ENCODE measurements at regions not wholly inside any gene's neighbourhood (a gene's known extent, or its start where the extent isn't known, plus 50 kb on each side); places are given as distances from the start of the nearest gene placed in this dataset.

- H3K27ac Mint-ChIP-seq, result no peak overlapping the region
- H3K27me3 ChIP-seq (ENCODE audit: control insufficient read depth, insufficient read depth, low read length, poor library complexity, severe bottlenecking), result peaks cover 22% of the 10 kb centered on the region
- peaks cover 14% of the 10 kb centered on the region for H3K27me3 Mint-ChIP-seq (ENCODE audit: insufficient read depth)
- H3K36me3 ChIP-seq (ENCODE audit: control insufficient read depth, insufficient read depth, low read length), result no peaks in the 10 kb centered on the region
- H3K36me3 Mint-ChIP-seq (ENCODE audit: low read depth), result no peaks in the 10 kb centered on the region
- H3K4me1 ChIP-seq (ENCODE audit: control insufficient read depth, insufficient read depth, low read length), result no peaks in the 10 kb centered on the region
- no peak overlapping the region for H3K4me3 ChIP-seq (ENCODE audit: low read length)
- H3K27ac ChIP-seq (ENCODE audit: low read depth, low read length), result no peak overlapping the region
- 49 to 57% methylated on average over 11 of the region's 11 CpGs for WGBS, 2 experiments (ENCODE audit: insufficient coverage in 1 of 2, insufficient read length in 1 of 2)
- H3K9ac ChIP-seq (ENCODE audit: extremely low read depth, low read length, poor library complexity, severe bottlenecking), result no peak overlapping the region
- H3K9me3 ChIP-seq (ENCODE audit: control insufficient read depth, low read length), result no peaks in the 10 kb centered on the region
- peak; percentile 72 for DNase-seq
- TF ChIP-seq CTCF (conservative IDR thresholded peaks at IDR 0.05), result peak; percentile 28
- H3K4me1 Mint-ChIP-seq, result no peaks in the 10 kb centered on the region
- no peaks in the 10 kb centered on the region for H3K9me3 Mint-ChIP-seq
- no peak overlapping the region for H3K4me3 Mint-ChIP-seq
These were observed 385.7 kb upstream of the MMS22L start for GRCh38 chr6:97668716-97669115.

- Histone ChIP-seq H3K4me3 (ENCODE audit: low read length) (peak overlapping the region; percentile 59), H3K4me1 (ENCODE audit: control insufficient read depth, insufficient read depth, low read length) (no peaks in the 10 kb centered on the region), H3K36me3 (ENCODE audit: control insufficient read depth, insufficient read depth, low read length) (no peaks in the 10 kb centered on the region), H3K9me3 (ENCODE audit: control insufficient read depth, low read length) (no peaks in the 10 kb centered on the region), H3K27ac (ENCODE audit: low read depth, low read length) (peak overlapping the region; percentile 67), H3K27me3 (ENCODE audit: control insufficient read depth, insufficient read depth, low read length, poor library complexity, severe bottlenecking) (peaks cover 22% of the 10 kb centered on the region), H3K9ac (ENCODE audit: extremely low read depth, low read length, poor library complexity, severe bottlenecking) (no peak overlapping the region)
- Mint-ChIP-seq H3K4me3 (no peak overlapping the region), H3K27me3 (ENCODE audit: insufficient read depth) (peaks cover 14% of the 10 kb centered on the region), H3K9me3 (no peaks in the 10 kb centered on the region), H3K4me1 (no peaks in the 10 kb centered on the region), H3K36me3 (ENCODE audit: low read depth) (no peaks in the 10 kb centered on the region), H3K27ac (no peak overlapping the region)
- TF ChIP-seq CTCF (conservative IDR thresholded peaks at IDR 0.05), result no peak
- WGBS, 2 experiments (ENCODE audit: insufficient coverage in 1 of 2, insufficient read length in 1 of 2), result 60 to 69% methylated on average over 8 to 15 of the region's 15 CpGs
- DNase-seq, result peak; percentile 77
These were observed 386.4 kb upstream of the MMS22L start for GRCh38 chr6:97669191-97670031.

GRCh38 chr6:97674802-97675201 is 391.8 kb upstream of the MMS22L start:
- H3K27me3 ChIP-seq (ENCODE audit: control insufficient read depth, insufficient read depth, low read length, poor library complexity, severe bottlenecking), result peaks cover 18% of the 10 kb centered on the region
- no peaks in the 10 kb centered on the region for H3K36me3 ChIP-seq (ENCODE audit: control insufficient read depth, insufficient read depth, low read length)
- no peak overlapping the region for H3K9ac ChIP-seq (ENCODE audit: extremely low read depth, low read length, poor library complexity, severe bottlenecking)
- Mint-ChIP-seq H3K4me3 (no peak overlapping the region), H3K36me3 (ENCODE audit: low read depth) (no peaks in the 10 kb centered on the region), H3K4me1 (no peaks in the 10 kb centered on the region), H3K27me3 (ENCODE audit: insufficient read depth) (peaks cover 6% of the 10 kb centered on the region), H3K9me3 (no peaks in the 10 kb centered on the region), H3K27ac (no peak overlapping the region)
- DNase-seq, result no peak
- H3K4me1 ChIP-seq (ENCODE audit: control insufficient read depth, insufficient read depth, low read length), result no peaks in the 10 kb centered on the region
- H3K9me3 ChIP-seq (ENCODE audit: control insufficient read depth, low read length), result no peaks in the 10 kb centered on the region
- TF ChIP-seq CTCF (conservative IDR thresholded peaks at IDR 0.05), result no peak
- 90 to 93% methylated on average over 3 of the region's 3 CpGs for WGBS, 2 experiments (ENCODE audit: insufficient coverage in 1 of 2, insufficient read length in 1 of 2)
- no peak overlapping the region for H3K27ac ChIP-seq (ENCODE audit: low read depth, low read length)
- no peak overlapping the region for H3K4me3 ChIP-seq (ENCODE audit: low read length)
